ENCODE measurements at regions not wholly inside any gene's neighbourhood (a gene's known extent, or its start where the extent isn't known, plus 50 kb on each side); places are given as distances from the start of the nearest gene placed in this dataset.
"Not testable (repeated sequence)": the region's sequence is repeated elsewhere in the genome, so short reads cannot be mapped to it uniquely, and the experiment has no call there.

DNA sequence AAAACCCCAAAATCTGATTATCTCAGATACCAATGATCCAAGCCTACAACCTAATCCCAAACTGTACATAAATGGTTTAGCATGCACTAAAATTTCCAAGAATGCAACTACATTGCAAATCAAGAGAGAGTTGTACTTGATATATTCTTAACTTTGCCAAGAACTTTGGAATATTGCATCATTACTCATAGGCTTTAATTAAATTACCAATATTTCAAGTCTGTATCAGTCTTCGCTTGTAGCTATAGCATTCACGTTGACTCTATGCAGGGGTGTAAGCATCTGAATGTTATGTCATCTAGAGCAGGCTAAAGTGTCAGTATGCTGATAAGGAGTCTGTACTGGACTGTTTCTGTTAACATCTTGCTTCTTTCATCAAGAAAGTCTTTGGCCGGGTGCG lies 56.3 kb downstream of the FOXI3 start:
- no peak for DNase-seq

DNA sequence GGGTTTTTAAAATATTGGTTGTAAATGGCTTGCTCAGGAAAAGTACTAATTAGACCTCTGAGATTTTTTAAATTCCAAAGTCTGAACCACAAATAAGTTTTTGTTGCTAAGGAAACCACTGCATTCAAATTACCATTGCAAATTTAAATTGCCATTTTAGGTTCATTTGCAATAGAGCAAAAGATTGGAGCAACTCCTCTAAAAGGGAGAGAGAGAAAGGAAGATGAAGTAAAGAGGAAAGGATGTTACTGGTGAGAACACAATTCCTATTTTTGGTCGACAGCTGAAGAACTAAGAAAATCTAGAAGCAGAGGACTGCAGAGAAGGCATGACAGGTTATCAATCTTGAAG lies 74.9 kb downstream of the FOXI3 start:
- DNase-seq = no peak

DNA sequence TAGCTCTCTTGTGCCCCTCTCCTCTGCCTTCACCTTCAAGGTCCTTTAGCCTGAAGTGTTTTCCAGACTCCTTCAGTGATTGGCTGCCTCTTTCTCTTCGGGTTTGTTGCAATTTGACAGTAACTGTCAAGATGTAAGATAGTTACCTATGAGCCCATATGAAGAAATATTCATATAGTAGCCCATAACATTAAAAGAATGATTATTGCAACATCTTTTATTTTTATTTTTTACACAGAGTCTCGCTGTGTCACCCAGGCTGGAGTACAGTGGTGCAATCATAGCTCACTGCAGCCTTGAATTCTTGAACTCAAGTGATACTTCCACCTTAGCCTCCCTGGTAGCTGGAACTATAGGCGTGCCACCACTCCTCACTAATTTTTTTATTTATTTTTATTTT lies 80.5 kb downstream of the FOXI3 start:
- DNase-seq = no peak

DNA sequence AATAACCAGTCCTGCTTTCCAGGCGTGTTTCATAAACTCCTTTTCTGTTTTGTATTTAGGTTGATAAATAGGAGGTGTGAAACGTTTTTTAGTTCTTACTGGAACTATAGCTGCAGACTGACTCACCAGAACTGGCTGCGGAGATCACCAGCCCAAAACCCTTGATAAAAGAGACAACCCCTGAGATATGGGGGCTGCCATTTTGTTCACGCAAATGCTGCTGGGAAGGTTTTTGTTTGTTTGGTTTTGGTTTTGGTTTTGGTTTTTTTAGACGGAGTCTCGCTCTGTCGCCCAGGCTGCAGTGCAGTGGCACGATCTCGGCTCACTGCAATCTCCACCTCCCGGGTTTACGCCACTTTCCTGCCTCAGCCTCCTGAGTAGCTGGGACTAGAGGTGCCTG lies 87.1 kb downstream of the FOXI3 start:
- DNase-seq = not testable (repeated sequence)

DNA sequence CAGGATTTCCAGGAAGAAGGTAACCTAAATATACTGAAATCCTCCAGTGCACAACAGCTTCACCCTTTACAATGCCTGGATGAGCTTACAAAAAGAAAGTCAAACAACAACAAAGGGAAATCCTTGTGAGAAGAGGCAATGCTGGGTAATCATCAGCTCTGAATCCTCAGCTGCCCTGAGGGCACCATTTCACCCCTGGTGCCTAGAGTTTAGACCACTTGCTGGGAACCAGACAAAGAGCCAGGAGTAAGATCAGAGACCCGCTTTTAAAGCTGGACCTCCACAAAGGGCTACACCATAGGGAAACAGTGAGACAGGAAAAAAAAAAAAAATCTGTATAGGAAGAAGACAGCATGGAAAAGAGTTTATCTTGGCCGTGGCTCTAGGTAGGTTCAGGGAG lies 97.0 kb downstream of the FOXI3 start:
- DNase-seq = no peak

DNA sequence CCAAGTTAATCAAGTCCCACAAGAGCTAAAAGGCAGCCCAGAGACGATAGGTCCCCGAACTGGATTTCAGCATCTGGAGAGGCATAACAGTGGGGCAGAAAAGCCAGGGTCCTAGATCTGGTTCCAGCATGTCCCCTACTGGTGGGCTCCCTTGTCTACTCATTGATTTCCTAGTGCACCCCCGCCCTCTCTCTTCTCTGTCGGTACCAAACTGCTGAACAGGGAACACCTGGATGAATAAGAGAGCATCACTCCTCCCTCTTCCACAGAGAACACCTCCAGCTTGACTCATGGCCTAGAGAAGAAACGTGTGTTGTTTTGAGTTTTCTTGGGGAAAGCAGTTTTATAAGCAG lies 101.3 kb downstream of the FOXI3 start:
- DNase-seq = no peak

DNA sequence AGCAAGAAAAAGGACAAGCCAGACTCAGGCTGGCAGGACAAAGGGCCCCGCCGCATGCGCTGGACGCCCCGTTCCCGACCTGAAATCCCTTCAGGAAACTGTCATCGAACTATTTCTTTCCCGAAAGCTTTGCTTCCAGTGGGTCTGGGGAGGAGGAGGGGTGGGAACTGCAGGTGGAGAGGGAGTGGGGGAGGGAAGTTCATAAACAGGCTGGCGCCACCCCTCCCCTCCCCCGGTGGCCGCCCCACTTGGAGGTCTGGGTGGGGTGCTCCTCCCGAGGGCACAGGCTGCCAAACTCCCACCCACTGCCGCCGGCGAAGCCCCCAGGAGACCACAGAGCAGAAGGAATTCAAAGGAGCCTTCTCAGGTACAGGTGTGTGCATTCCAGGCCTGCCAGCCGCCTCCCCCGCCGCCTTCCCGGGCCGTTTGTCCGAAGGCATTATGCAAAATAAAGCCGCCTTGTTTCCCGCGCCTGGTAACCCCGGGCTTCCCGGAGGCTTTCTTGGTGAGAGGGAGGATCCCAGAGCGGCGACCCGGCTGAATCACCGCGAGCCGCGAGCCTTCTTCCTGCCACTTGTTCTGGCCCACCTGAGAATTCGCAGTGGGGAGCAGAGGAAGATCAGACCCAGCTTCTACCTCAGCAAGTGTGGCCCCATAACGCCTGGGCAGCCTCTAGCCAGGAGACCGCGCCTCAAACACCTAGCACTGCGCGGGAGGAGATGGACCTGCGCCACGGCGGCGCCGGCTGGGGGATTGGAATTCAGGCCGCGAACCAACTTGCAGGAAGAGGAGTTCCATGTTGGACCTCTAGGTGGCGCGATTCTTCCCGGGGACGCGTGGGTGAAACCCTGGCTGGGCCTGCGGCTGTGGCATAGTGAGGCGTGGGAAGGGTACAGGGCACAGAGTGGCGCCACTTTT lies 101.9 kb downstream of the FOXI3 start:
- peak; percentile 8 for DNase-seq

DNA sequence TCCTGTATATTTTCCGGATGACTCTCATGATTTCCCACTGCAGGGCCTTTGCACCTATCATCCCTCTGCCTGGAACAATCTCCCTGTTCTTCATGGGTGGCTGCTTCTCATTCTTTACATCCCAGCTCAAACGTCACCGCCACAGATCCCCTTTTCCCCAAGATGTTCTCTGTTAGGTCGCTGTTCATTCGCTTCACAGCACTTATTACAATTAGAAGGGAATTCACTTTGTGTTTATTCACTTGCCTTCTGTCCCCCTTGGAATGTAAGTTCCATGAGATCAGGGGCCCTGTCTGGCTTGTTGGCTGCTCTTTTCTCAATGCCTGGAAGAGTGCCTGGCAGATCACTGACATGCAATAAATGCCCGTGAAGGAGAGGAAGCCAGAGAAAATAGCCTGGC lies 106.7 kb downstream of the FOXI3 start:
- no peak for DNase-seq

DNA sequence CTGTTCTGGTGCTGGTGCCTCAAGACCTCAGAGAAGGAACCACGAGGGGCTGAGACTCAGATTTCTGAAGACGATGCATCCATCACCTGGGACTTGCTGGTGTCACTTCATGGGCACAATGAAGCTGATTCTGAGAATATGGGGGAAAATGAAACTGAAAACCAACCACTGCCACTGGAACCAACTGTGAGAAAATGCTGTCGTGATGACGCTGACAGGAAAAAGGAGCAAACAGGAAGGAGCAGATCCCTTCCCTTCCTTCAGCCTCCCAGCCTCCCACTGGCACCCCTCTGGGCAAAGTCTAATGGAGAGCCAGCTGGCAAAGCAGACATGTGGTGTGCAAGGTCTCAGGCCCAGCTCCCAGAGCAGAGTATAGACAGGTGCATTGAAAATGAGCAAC lies 109.7 kb downstream of the FOXI3 start:
- DNase-seq = no peak

DNA sequence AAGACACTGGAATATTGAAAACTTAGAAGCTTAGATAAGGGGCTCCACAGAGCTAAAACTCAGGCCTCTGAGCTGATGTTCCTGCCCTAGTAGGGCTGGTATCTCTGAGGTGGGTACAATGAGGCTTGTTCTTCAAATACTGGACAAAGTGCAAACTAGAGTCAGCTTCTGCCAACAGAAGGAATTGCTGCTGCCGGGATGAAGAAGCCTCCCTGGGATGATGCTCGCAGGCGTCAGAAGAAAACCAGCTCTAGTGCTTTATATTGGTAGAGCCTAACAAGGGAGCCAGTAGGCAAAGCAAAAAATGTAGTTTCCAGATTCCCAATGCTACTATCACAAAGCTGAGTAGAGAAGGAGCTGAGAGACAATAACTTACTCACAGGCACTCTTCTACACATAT lies 118.1 kb downstream of the FOXI3 start:
- DNase-seq = no peak

DNA sequence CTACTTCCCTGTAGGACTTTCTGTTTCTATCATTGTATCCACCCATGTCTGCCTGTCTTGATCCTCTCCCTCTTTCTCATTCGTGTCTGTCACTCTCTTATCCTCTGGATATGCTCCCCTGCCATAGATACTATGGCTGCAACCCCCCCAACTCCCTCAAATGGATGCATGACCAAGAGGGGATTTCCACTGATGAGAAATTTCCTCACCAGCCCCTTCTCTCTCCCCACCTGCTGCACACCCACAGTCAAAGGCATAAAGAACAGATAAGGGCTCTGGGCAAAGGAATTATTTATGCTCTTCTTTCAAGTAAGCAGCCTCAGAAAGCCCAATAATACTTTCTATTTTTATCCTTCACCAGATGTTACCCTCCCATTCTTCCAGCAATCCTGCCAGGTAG lies 121.3 kb downstream of the FOXI3 start:
- no peak for DNase-seq

DNA sequence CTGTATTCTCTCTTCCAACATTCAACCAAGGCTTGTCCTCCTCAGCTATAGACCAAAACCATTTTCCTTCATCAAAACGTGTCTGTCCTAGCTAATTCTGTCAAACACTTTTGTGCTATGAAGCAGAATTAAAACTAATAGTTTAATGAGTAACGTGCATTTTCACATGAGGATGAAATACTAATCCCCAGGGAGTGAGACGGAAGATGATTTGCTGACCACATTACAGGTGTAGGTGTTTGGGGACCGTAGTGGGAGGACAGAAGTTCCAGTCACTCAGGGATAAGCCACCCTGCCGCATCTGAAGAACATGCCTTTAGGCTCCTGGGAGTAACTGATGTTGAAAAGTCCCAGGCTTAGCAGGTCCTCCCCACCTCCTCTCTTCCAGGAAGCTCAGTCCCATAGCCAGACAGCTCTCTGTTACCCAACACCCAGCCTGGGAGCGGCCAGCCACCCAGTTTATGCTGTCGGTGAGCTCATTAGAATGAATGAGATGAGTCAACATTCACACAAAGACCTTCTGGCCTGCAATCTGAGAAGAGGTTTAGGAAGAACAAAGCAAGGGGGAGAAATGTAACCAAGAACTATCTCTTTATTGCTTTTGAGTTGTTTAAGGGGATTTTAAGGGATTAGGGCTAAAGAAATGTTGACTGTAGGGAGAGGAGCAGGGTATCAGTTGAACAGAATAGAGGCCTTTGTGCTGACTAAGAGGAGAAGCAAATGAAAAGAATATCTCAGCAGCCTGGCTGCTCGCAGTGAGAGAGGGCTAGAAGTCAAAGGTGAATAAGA lies 122.5 kb downstream of the FOXI3 start:
- peak; percentile 5 for DNase-seq

DNA sequence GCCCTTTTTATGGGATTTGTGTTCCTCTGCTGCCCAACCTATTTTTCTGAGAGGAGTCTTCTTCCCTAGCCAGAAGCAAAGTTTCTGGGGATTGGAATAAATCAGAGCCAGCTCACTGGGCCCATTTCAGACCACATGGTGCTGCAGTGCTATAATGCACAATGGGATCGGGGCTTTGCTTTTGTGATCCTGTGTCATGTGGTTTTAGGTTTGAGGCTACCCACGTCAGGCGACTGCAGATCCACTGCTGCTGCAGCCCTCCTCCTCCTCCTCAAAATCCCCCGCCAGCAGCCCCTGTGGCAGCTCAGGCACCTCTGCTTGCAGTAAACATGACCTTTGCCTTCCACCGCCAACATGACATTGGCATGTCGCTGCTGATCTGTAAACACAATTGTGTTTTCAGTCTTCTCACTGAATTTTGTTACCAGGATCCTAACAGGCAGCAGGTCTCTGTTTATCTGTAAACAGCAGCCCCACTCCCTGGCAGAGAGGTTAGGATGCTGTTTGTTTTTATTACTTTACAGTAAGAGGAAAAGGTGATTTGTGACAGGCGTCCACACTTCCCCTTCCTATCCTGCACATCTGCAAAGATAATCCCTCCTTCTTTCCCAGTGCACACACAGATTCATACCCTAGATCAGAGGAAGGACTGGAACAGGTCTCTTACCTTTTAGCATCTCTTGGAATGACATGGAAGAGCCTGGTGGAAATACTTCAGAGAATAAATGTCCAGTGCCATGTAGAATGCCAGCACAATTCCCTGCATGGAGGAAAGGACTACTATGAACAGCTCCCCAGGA lies 130.8 kb downstream of the FOXI3 start:
- DNase-seq = no peak

DNA sequence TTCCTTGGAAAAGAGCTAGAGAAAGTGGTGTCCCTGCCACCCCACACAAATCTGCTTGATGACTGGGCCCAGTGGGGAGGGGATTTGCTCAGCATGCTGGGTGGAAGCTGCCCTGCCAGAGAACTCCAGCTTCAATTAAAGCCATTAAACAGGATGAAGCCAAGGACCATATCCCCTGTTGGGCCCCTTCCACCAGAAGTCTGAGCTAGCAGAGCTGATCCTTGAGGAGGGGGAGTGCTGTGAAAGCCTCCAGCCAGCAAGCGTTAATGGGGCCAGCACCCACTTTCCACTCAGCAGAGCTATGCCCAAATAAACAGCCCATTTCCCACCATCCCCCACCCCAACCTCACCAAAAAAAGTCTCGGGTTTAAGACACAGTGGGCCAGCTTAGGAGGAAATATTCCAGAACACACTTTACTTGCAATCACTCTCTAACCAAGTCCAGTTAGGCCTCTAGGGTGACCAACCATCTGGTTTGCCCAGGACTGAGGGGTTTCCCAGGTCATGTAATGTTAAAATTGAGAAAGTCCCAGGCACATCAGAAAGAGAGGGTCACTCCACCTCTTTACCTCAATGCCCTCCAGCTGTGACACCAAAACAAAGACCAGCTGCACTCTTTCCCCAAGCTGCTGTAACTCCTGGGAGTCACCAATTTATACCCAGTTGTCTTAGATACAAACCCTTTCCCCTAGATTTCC lies 132.3 kb downstream of the FOXI3 start:
- no peak for DNase-seq

DNA sequence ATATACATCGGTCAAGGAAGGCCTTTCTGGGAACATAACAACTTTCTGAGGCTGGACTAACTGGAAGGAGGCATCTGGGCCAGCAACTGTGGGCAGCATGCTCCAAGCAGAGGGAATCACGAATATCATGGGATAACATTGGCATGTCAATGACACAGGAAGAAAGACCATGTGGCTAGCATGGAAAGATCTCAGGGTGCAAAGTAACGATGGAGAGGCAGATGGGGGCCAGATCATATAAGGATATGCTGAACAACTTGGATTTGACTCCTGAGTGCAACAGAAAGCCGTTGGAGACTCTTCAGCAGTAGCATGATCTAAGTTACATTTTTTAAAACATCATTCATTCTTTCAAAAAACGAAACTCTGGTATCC lies 133.6 kb downstream of the FOXI3 start:
- no peak for DNase-seq

DNA sequence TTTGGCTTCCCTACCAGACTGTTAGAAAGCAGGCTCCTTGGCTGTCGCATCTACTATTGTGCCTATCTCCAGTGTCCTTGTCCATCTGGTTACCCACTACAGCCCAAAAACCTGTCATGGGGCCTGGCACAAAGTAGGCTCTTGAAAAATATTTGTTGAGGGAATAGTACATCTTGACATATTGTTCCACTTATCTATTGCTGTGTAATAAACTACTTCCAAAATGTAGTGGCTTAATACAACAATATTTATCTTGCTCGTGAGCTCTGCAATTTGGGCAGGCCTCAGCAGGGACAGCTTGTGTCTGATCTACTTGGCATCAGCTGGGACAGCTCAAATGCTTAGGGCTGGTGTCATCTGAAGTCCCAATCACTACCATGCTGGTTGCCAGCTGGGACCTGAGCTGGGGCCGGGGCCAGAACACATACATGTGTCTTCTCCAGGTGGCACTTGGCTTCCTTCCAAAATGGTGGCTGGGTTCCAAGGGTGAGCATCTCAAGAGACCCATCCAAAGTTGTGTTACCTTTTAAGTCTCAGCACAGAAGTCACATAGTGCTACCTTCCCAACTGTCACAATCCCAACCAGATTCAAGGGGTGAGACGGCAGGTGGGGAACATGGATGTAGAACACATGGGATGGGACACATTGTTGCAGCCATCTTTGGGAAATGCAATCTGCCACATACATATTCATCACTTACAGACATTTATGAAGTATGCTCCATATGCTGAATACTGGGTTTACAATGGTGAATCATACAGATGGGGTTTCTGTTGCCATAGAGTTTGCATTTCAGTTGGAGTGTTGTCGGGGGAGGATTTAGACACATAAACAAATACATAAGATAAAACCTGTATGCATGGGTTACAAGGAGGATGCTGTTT lies 134.2 kb downstream of the FOXI3 start:
- no peak for DNase-seq

DNA sequence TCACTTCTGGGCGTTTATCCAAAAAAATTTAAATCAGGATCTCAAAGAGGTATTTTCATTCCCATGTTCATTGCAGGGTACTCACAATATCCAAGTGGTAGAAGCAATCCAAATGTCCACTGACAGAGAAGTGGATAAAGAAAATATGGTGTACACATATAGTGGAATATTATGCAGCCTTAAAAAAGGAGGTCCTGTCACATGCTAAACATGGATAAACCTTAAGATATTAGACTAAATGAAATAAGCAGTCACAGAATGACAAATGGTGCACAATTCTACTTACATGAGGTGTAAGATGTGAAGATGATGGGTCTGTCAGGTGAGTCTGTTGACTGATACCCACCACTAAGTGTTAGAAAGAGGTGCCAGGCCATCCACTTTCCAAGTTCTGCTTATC lies 140.6 kb downstream of the THNSL2 start:
- DNase-seq = no peak

DNA sequence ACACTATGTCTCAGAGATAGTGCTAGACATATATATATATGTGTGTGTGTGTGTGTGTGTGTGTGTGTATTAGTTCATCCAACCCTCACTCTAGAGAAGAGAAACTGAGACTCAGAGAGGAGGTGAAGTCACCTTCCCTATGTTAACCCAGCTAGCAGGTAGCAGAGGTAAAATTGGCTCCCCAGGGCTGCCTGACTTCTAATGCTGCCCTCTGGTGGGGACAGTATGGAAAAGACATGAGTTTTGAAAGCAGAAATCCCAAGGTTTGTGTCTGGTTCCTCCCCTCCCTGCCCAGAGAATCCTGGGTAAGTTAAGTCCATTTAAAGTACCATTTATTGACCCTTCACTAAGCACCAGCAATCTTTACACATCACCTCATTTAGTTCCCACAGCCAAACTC lies 137.7 kb downstream of the THNSL2 start:
- no peak for DNase-seq

DNA sequence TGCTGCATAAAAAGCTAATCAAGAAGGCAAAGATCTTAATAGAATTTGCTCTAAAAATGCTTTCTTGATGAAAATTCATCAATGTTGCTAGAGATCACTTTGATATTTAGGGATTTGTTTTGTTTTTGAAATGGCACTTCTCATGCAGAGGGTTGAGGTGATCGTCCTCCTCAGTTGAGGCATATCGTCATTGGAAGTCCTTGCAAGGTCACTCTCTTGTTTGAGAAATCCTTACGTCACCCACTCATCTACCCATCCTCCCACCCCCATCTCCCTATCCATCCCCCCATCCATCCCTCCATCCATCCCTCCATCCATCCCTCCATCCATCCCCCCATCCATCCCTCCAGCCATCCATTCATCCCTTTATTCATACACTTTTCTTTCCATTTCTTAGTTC lies 133.7 kb downstream of the THNSL2 start:
- DNase-seq = no peak

DNA sequence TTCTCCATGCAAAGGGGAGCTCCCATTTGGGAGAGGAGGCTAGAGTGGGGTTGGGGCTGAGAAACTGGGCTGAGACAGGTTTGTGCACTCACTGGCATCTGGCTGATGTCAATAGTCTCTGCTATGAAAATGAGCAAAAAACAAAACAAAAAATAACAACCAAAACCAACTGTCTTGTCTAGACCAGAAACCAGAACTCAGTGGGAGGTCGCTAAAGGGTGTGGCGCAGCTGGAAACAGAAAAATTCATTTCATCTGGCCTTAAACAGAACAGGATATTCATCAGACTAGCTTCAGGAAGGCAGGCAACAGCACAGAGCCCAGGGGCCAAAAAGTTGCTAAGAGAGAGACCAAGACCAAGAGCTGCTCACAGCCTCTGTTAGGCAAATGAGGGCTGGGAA lies 126.1 kb downstream of the THNSL2 start:
- DNase-seq = no peak

DNA sequence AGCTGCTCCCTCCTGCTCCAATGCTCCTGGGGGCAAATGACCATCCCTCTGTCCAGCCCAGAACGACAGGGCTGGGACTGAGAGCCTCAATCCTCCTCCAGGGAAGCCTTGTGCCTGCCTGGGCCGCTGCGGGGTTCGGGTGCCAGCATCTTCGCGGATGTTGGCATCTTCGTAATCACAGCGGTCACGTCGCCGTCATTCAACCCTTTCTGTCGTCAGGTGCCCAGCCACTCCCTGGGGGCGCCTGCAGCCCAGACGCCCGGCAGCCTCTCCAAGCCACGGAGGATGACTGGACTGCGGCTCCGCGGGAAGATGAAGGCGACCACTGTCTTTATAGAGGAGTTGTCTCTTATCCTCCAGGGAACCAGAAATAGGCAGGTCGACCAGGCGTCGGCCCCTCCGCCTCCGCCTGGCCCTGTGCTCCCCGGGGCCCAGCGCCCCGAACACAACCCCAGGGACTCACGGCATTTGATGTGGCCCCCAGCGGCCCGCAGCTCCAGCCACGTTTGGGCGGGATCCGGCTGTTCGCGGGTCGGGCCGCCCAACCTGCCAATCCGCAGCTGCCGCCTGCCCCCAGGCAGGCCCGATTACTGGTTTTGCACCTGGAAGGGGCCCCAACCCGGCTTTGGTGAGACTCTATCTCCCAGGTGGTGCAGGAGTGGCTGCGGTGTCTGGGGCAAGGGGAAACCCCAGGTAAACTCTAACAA lies 113.9 kb downstream of the THNSL2 start:
- no peak for DNase-seq

Measured in fibroblast of skin of abdomen (primary cell).